Activated CD8-positive, alpha-beta memory T cell treated with anti-CD3 and anti-CD28 coated beads for 4 hours (primary cell): ENCODE measurements at regions not wholly inside any gene's neighbourhood (a gene's known extent, or its start where the extent isn't known, plus 50 kb on each side); places are given as distances from the start of the nearest gene placed in this dataset.

ENCODE experiments used
- DNase-seq, 2 donors: peaks; one replicate each; pipeline ENCODE4 v3.0.0-alpha.2; 2020; ENCODE audit warnings: low read depth in 2 of 2

GRCh38 chr11:11140510-11140909 lies 212.5 kb downstream of the CSNK2A3 start:
- no peak for DNase-seq

DNA sequence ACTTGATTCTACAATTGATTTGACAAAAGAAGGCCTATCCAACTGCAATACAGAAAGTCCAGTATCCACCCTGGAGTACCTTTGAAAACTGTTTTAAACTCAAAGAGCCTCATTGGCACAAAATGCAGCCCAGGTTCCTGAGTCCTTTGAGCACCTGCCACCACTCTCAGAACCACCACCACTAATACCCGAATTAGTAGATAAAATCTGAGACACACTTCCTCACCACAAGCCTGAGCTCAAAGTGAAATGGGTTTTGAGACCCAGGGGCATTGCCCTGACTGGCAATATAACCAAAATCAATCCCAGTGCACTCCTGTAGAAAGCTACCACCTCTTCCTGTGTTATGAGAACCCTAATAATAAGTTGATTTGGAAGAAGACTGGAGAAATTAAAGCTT lies 215.7 kb downstream of the CSNK2A3 start:
- no peak for DNase-seq

GRCh38 chr11:11135820-11136476 lies 217.1 kb downstream of the CSNK2A3 start:
- no peak for DNase-seq

DNA sequence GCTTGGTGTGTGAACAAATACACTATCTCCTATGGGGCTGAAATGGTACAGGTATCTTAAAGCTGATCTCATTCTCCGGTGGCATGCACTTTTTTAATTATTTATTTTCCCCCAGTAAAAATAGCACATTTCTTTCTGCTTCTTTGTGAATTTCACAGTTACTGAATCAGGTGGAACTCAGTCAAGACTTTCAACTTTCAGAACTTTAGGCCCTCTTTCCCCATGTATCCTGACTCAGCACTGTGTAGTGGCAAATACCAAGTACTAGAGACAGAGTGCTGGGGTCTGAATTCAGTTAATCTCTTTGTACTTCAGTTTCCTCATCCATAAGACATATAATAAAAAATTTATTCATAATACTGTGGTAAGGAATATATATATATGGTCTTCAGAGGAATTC lies 223.9 kb downstream of the CSNK2A3 start:
- no peak for DNase-seq

GRCh38 chr11:11125618-11126017 lies 227.4 kb downstream of the CSNK2A3 start:
- no peak for DNase-seq

DNA sequence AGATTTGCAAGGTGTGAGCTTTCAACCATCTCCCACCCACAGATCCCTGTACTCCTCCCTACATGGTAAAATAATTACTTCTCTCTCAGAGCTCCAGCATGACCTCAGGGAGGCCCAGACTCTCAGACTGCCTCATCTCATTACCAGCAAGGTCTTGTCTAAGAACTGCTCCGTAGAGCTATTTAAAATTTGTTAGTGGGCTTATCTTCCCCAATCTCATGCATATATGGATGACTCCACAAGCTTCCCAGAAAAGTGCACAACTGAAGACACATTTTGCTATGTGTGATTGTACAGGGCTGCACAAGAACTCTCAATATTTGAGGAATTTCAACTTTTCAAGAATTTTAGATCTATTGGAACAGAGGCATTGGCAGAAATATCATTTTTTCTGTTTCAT lies 230.3 kb downstream of the CSNK2A3 start:
- DNase-seq = no peak

DNA sequence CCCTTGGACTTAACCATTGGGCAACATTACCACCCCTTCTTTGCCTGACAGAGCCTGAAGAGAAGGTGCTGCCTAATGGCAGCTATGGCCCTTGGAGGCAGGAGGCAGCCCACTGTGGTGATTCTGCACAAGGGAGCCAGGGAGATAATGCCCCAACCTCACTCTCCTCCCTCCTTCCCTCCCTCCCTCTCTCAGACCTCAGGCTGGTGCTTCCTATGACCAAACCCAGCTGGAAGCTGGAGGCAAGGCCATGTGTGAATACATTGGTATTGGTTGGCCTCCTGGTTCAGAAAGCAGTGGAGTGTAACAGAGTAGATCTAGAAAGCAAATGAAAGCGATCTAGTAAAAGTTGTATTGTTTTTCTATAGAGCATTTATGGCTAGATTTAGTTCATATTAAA lies 233.1 kb downstream of the CSNK2A3 start:
- DNase-seq = no peak

DNA sequence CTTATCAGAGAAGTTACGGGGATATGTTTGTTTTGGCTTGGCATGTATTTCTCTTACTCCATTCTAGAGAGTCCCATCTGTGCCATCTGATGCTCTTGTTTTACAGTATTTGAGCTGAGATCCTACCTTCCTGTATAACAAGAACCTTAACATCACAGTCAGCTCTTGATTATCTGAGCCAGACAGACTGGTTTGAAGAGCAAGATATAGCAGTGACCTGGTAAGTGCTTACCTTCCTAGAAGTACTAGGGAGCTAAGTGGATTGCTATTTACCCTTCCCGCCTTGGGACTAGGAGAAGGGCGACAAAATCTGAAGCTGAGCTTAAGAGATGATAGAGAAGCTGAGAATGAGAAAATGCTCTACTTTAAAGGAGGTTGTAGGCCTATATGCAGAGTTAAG lies 235.3 kb downstream of the CSNK2A3 start:
- no peak for DNase-seq

GRCh38 chr11:11115475-11115874 lies 237.6 kb downstream of the CSNK2A3 start:
- no peak for DNase-seq

GRCh38 chr11:11113626-11114025 lies 239.4 kb downstream of the CSNK2A3 start:
- no peak for DNase-seq

DNA sequence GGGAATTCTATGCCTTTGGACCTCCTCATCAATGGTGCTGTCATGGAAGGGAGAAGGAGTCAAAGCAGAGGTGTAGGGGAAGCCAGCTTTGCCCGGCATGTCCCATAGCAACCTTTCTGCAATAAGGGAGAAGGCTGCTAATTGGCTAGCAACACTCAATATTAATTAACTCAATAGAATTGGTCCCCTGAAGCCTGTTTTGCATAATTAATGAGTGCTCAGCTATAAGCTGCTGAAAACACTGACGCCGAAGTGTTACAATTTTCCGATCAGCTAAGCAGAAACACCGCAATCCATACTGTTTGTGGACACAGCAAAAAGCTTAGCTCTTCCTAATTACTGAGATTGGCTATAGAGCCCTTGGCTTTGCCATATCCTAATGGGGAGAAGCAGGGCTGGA lies 245.0 kb downstream of the CSNK2A3 start:
- no peak for DNase-seq

- DNase-seq = no peak
Measured at GRCh38 chr11:11107076-11107723, 245.8 kb downstream of the CSNK2A3 start.

GRCh38 chr11:11105361-11105760 lies 247.5 kb upstream of the ZBED5 start:
- no peak for DNase-seq

DNA sequence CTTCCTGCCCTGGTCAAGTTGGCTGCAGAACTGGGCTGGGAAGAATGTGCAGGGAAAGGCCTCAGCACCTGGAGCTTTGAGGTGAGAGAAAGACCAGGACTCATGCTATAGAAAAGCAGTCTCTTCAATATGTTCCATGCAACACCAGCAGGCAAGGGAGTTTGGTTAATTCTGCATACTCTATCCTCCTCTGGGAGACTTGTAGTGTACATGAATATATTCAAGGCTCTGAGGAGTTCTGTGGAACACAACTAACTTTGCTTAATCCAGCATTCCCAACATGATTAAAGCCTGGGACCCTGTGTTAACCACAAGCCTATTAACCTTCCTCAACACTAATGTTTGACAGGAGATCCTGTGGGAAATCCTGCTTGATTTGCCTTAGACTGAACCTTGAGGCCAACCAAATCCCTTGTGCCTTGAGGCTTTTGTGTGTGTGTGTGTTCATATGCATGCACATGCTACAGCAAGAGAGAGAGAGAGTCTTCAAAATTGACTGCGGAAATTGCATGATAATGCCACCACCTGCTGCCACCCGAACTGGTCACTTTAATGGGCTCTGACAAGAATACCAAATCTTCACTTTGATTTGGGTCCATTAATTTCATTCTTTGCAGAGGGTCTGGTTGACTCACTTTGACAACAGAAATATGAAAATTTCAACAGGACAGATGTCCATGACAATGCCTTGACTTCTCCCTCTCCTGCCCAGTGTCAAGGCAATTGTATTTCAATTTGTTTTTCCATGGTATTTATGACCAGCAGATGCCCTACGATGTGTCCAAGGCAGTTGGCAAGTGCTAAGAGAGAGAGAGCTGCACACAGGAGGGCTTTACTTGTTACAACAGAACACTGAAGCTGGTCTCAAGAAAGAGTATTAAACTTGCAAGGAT lies 238.2 kb upstream of the ZBED5 start:
- no peak for DNase-seq

- no peak for DNase-seq
Measured at GRCh38 chr11:11090495-11090894, 232.6 kb upstream of the ZBED5 start.

DNA sequence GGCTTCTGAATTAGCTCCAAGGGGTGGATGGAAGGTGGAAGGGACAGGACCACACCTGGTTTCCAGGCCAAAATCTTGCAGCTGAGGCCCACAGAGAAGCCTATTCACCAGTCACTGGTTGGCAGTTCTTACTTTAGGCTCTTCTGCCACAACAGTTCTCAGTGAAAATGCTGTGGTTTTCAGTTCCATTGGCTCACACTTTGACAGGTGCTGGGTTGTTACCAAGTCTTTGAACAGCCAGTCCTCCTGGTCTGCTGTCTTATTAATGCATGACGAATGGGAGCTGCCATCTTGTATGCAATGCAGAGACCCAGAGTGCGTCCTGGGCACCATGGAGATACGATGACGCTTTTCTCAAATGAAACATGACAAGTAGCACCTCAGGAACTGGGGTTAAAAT lies 232.0 kb upstream of the ZBED5 start:
- DNase-seq = no peak

- DNase-seq = no peak
Measured at GRCh38 chr11:11086979-11087378, 229.1 kb upstream of the ZBED5 start.

DNA sequence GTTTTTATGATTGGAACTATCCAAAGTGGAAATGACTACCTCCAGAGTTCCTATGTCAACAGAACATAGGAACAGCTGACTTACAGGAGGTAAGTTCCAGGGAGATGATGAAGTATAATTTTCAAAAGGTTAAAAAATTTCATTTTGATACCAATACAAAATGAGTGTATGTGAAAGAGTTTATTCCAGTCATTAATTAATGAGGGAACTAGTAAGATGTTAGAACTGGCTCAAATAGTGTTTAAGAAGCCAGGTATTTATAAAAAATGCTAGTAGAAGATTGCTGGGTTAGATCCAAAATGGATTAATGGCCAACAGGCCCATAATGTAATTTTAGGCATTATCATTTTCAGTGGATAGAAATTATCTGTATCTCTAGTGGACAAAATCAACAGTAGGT lies 227.7 kb upstream of the ZBED5 start:
- no peak for DNase-seq

- no peak for DNase-seq
Measured at GRCh38 chr11:11084337-11084736, 226.5 kb upstream of the ZBED5 start.

GRCh38 chr11:11083441-11083840 lies 225.6 kb upstream of the ZBED5 start:
- no peak for DNase-seq

- DNase-seq = no peak
Measured at GRCh38 chr11:11082646-11083045, 224.8 kb upstream of the ZBED5 start.

DNA sequence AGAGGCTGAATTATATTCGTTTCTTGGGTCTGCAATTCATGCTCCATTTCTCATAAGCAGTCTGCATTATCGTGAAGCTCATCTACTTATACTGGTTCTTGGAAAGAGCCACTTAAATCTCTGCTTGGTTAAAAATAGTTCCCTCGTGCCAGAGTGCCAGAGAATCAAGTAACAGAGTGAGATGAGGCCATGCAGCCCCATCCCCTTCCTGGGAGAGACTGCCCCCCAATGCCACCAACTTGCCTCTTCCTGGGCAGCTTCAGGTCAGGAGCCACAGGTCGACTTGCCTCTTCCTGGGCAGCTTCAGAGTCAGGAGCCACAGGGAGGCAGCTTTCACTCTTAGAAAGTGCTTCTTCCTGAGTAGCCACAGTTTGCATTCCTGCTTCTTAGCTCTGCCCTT lies 223.9 kb upstream of the ZBED5 start:
- no peak for DNase-seq

DNA sequence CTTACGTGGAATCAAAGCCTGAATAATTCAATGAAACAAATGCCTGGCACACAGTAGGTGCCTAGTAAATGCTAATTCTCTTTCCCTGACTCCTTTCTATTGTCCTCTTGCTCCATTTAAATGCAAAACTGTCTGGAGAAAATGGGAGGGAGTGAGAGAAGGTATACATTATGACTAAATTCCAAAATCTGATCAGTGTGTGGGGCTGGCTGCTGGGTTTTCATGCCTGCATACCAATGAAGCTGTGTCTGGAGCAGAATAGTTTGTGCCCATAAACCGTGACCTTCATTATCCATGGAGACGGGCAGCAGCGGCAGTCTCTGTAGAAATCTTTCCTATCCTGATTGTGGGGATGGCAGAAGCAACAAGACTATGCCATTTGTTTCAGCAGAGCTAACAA lies 223.4 kb upstream of the ZBED5 start:
- no peak for DNase-seq
